ENCODE measurements at regions not wholly inside any gene's neighbourhood (a gene's known extent, or its start where the extent isn't known, plus 50 kb on each side); places are given as distances from the start of the nearest gene placed in this dataset.
A peak's percentile ranks its signal among the peaks of the same experiment; 100 is the strongest.

GRCh38 chr19:32012206-32012605 lies 333.2 kb upstream of the ZNF507 start:
- no peak for DNase-seq

- DNase-seq = no peak
Observed at GRCh38 chr19:32012886-32013631, 332.4 kb upstream of the ZNF507 start.

GRCh38 chr19:32017176-32017953 lies 328.0 kb upstream of the ZNF507 start:
- no peak for DNase-seq

- peak; percentile 37 for DNase-seq
Observed at GRCh38 chr19:32018014-32018413, 327.4 kb upstream of the ZNF507 start.

DNA sequence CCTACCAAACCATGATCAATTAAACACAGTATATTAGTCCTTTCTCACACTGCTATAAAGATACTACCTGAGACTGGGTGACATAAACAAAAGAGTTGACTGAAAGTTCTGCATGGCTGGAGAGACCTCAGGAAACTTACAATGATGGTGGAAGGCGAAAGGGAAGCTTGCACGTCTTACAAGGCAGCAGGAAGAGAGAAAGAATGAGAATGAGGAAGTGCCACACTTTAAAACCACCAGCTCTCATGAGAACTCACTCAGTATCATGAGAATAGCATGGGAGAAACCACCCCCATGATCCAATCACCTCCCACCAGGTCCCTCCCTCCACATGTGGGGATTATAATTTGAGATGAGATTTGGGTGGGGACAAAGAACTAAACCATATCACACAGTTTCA lies 324.9 kb upstream of the ZNF507 start:
- no peak for DNase-seq

DNA sequence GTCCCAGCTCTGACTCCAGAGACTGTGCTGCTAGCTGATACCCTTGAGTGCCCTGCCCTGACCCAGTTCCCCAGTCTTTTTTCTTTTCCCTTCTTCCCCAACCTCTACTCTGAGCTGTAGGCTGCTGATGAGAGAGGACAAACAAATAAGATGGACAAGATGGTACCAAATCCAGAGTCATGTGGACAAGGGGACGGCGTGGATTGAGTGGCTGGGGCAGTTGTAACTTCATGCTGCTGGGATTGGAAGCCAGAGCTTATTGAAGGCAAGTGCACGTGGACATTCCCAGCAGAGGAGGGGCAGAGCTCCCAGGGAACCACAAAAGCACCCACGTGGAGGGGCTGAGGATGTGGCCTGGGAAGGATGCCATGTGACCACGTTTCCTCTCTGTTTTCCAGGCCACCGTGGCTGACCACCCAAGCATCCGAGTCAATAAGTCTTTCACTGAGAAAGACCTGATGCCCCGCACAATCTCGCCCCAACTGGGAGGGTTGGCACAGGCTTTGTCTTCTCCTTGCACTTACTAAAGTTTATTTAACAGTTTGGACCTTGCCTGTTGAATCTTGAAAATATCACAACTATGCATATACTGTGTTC lies 323.3 kb upstream of the ZNF507 start:
- no peak for DNase-seq

DNA sequence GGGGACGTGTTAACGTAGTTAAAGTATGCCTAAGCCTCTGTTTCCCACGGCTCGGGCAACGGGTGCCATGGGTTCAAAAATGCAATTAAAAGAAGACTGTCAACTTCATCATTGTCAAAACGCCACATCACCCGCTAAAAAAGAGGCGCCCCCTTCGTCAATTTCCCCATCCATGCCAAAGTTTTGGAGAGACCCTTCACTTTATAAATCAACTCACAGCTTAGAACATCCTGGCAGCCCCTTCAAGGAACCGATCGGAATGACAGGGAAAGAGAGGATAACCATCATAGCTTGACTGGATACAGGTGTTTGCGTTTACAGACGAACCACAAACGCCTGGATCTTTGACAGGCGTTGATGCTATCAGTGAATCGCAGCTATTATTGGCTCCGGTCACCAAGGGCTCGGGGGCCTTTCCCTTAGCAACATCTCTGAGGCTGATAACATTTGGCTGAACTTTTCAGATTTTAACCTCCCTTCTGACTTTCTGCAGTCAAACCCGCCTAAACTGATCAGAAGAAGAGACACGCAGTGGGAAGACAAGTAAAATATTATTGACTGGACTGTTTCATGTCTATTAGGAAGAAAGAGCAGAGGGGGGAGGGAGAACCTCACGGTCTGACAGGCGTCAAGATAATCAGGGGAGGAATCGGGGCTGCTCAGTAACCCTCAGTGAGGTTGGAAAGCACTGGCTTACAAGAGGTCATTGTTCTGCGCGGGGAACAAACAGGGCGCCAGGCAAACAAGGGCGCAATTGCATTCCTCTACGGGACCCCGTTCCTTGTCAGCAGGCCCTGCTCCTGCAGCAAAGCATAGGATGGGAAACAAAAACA lies 322.5 kb upstream of the ZNF507 start:
- DNase-seq = no peak

DNA sequence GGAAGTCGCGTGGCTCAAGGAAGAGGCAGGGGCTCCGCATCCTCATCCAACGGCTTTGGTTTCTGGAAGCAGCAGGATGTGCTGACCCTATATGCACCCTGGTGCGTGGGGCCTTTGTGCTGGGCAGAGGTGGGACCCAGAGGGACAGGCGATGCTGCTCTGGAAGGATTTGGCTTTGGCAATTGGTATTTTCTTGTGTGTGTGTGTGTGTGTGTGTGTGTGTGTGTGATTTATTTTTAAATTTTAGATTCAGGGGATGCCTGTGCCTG lies 321.9 kb upstream of the ZNF507 start:
- no peak for DNase-seq

GRCh38 chr19:32029235-32029634 lies 316.2 kb upstream of the ZNF507 start:
- no peak for DNase-seq

DNA sequence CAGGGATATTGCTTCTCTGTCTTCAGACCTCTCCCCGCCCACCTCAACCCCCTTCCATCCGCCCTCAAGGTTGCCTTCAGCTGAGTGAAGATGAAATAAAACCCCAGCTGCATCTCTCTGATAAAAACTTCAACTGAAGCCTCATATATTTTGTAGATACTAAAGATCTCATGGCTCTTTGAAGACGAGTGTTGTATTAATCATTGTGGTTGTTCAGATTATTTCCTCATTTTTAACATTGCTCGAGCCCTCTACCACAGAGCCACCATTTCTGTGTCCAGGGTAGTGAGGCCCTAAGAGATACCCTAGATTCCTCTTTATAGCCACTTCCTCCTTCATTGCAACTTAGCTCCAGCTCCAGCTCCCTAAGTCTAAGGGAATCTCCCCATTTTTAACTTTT lies 312.8 kb upstream of the ZNF507 start:
- DNase-seq = no peak

- DNase-seq = no peak
Observed at GRCh38 chr19:32035626-32036025, 309.8 kb upstream of the ZNF507 start.

DNA sequence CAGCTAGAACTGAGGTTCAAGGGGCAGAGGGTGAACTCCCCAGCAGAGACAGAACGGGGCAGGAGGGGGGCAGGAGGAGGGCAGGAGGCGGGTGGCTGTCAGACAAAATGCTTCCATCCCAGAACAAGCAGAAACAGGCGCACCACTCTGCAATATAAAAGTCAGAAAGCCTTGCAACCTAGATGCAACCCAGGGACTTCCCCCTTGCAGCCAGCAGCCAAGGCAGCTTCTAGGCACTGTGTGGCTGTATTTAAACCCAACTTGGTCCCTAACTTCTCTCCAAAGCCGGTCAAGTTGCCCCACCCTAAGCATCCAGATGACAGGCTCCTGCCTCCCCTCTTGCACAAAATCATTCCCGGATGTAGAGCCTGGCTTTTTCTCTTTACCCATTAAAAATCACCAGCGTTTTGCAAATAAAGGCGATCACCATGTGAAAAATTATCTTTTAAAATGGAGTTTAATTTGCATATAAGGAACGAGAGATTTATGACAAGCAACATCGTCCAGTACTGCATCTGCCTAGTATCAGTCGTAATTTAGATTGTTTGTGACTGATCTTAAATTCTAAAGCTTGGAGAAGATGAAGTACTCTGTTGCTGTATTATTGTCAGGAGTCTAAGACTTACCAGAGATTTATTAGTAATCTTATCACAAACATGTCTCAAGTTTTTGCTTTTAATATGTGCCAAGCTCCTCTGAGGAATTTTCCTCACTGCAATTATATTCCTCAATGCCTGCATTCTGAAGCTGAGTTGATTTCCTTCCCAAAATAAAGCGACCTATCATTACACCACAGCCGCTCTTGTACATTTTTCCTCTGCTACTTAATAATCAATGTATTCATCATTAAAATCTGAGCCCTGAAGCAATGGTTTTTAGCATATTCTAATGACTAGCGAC lies 307.1 kb upstream of the ZNF507 start:
- DNase-seq = no peak

GRCh38 chr19:32038961-32039360 lies 306.4 kb upstream of the ZNF507 start:
- no peak for DNase-seq

DNA sequence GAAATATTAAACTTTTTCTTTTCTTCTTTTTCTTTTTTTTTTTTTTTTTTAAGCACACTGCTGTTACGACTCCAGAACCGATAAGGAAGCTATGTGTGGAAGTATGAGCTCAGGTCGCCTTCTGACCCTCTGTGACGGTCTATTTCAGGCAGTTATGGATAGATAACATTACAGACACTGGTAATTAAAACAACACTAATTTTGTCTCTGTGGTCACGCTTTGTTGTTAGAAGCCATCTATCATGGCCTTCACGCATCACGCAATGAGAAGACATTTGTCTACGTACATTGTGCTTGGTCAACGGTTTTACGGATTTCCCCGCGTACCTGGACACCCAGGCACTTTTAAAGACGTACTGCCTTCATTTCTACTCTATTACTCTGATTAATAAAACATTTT lies 306.0 kb upstream of the ZNF507 start:
- no peak for DNase-seq

- DNase-seq = no peak
Observed at GRCh38 chr19:32040236-32040635, 305.2 kb upstream of the ZNF507 start.

GRCh38 chr19:32041681-32042292 lies 303.6 kb upstream of the ZNF507 start:
- peak; percentile 35 for DNase-seq

- no peak for DNase-seq
Observed at GRCh38 chr19:32047788-32048187, 297.6 kb upstream of the ZNF507 start.

GRCh38 chr19:32053376-32053775 lies 292.0 kb upstream of the ZNF507 start:
- no peak for DNase-seq

DNA sequence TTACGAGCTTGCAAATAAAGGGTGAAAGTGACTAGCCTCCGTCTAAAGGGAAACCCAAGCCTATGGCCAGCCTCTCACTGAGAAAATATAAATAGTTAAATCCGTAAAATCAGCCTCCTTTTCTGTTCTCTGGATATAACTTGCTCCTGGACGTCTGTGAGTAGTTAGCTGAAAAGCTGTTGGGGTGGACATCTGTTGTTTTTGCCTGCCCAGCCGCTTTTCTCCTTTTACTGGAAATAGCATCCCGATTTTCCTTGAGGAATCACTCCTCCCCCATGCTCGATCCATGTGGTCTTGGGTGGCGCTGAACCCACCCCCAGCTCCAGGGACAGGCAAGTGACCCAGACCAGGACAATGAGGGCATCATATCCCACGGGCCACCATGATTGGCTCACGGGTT lies 291.5 kb upstream of the ZNF507 start:
- no peak for DNase-seq

DNA sequence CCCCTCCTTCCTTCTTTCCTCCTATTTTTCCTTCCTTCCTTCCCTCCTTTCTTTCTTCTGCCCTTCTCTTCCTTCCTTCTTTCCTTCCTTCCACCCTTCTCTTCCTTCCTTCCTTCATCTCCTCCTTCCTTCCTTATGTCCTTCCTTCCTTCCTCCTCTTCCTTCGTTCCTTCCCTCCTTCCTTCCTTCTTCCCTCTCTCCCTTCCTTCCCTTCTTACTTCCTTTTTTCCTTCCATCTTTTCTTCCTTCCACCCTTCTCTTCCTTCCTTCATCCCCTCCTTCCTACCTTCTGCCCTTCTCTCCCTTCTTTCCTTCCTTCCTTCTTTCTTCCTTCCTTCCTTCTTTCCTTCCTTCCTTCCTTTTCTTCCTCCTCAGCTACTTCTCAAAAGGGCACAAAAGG lies 287.3 kb upstream of the ZNF507 start:
- no peak for DNase-seq

- DNase-seq = no peak
Observed at GRCh38 chr19:32061315-32061714, 284.1 kb upstream of the ZNF507 start.

DNA sequence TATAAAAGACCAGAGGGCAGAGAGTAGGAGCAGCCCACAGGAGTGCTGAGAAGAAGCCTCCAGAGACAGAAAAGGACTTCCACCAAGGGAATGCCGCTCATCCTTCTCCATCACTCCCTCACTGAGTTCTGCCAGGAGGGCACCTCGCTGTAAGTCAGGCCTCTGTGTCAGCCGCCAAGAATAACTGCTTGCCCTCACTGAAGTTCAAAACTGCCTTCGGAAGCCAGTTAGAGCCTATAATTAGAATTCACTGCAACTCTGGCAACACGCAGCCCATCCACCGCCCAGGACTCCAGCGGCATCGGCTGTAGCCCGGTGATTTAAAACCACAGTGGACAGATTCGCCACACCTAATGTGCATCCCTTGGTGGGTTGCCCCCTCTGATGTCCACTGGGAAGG lies 281.8 kb upstream of the ZNF507 start:
- no peak for DNase-seq

All from fibroblast of upper back skin (primary cell).